ENCODE measurements at regions not wholly inside any gene's neighbourhood (a gene's known extent, or its start where the extent isn't known, plus 50 kb on each side); places are given as distances from the start of the nearest gene placed in this dataset.

GRCh38 chr3:81277853-81278252, 483.6 kb downstream of the GBE1 start:
- Histone ChIP-seq H3K4me1 (no peaks in the 10 kb centered on the region), H3K4me3 (no peak overlapping the region), H3K27me3 (no peaks in the 10 kb centered on the region), H3K27ac (no peak overlapping the region), H3K9me3 (no peaks in the 10 kb centered on the region), H3K36me3 (no peaks in the 10 kb centered on the region)
- intact Hi-C loops (cut with DNase I): no loop called here
- no peak for TF ChIP-seq POLR2A (IDR thresholded peaks at IDR 0.05)
- no peak for TF ChIP-seq CTCF (IDR thresholded peaks at IDR 0.05)
- ATAC-seq: no peak
- no peak for DNase-seq

- no peaks in the 10 kb centered on the region for H3K9me3 ChIP-seq
- H3K4me1 ChIP-seq: no peaks in the 10 kb centered on the region
- intact Hi-C loops (cut with DNase I): no loop called here
- 60 to 83% (median 72%) methylated on average over 2 of the region's 2 CpGs for WGBS, 4 donors
- DNase-seq: no peak
- no peak overlapping the region for H3K27ac ChIP-seq
- no peak for TF ChIP-seq POLR2A (IDR thresholded peaks at IDR 0.05)
- TF ChIP-seq CTCF (IDR thresholded peaks at IDR 0.05): no peak
- no peak for ATAC-seq
- no peaks in the 10 kb centered on the region for H3K27me3 ChIP-seq
- H3K4me3 ChIP-seq: no peak overlapping the region
- H3K36me3 ChIP-seq: no peaks in the 10 kb centered on the region
Measured at GRCh38 chr3:81274671-81275070, 486.8 kb downstream of the GBE1 start.

GRCh38 chr3:81270603-81271379, 490.7 kb downstream of the GBE1 start:
- H3K4me1 ChIP-seq: no peaks in the 10 kb centered on the region
- H3K9me3 ChIP-seq: no peaks in the 10 kb centered on the region
- H3K36me3 ChIP-seq: no peaks in the 10 kb centered on the region
- TF ChIP-seq CTCF (IDR thresholded peaks at IDR 0.05) (no peak), POLR2A (IDR thresholded peaks at IDR 0.05) (no peak)
- intact Hi-C loops (cut with DNase I): no loop called here
- ATAC-seq: no peak
- H3K27ac ChIP-seq: no peak overlapping the region
- no peaks in the 10 kb centered on the region for H3K27me3 ChIP-seq
- no peak overlapping the region for H3K4me3 ChIP-seq
- WGBS, 4 donors: 76 to 81% (median 78%) methylated on average over 3 of the region's 3 CpGs
- DNase-seq: no peak

GRCh38 chr3:81268526-81268925, 492.9 kb downstream of the GBE1 start:
- intact Hi-C loops (cut with DNase I): no loop called here
- DNase-seq (no peak), ATAC-seq (no peak)
- no peaks in the 10 kb centered on the region for H3K27me3 ChIP-seq
- no peak overlapping the region for H3K27ac ChIP-seq
- no peaks in the 10 kb centered on the region for H3K4me1 ChIP-seq
- no peaks in the 10 kb centered on the region for H3K9me3 ChIP-seq
- no peaks in the 10 kb centered on the region for H3K36me3 ChIP-seq
- TF ChIP-seq CTCF (IDR thresholded peaks at IDR 0.05) (no peak), POLR2A (IDR thresholded peaks at IDR 0.05) (no peak)
- H3K4me3 ChIP-seq: no peak overlapping the region
- WGBS, 4 donors: 80 to 84% (median 83%) methylated on average over 4 of the region's 4 CpGs

Data from heart left ventricle (tissue), 16 donors.